GM13976 (cell line): ENCODE measurements at regions not wholly inside any gene's neighbourhood (a gene's known extent, or its start where the extent isn't known, plus 50 kb on each side); places are given as distances from the start of the nearest gene placed in this dataset.

ENCODE experiments used
- DNase-seq: peaks from one replicate; pipeline ENCODE4 v3.0.0; 2012; ENCODE audit warnings: low spot score
- CTCF ChIP-seq: IDR thresholded peaks from 2 replicates; pipeline ENCODE4 v1.5.1; 2012; ENCODE audit warnings: borderline replicate concordance, mild to moderate bottlenecking; ENCODE audit not compliant: insufficient read depth; ENCODE audit errors: extremely low read depth, missing control alignments, control extremely low read depth
- in situ Hi-C: fragments of 300-500 bp; cut with MboI; formaldehyde crosslinking; loops from one replicate; pipeline ENCODE4 v1.12.0; 2022; ENCODE audit warnings: low sequenced_read_pairs, mixed read lengths, inconsistent platforms; ENCODE audit not compliant: unreplicated experiment

GRCh38 chr15:29433050-29433318 lies 163.4 kb upstream of the NSMCE3 start:
- no peak for TF ChIP-seq CTCF
- DNase-seq: no peak
- in situ Hi-C loops: no loop called here

- in situ Hi-C loops: no loop called here
- no peak for TF ChIP-seq CTCF
- DNase-seq: no peak
Observed at GRCh38 chr15:29432191-29433049, 162.8 kb upstream of the NSMCE3 start.

GRCh38 chr15:29430831-29431230 lies 161.2 kb upstream of the NSMCE3 start:
- no peak for TF ChIP-seq CTCF
- no peak for DNase-seq
- in situ Hi-C loops: no loop called here

GRCh38 chr15:29430124-29430523 lies 160.5 kb upstream of the NSMCE3 start:
- no peak for TF ChIP-seq CTCF
- in situ Hi-C loops: no loop called here
- DNase-seq: no peak

GRCh38 chr15:29429584-29429983 lies 160.0 kb upstream of the NSMCE3 start:
- TF ChIP-seq CTCF: no peak
- in situ Hi-C loops: no loop called here
- no peak for DNase-seq

GRCh38 chr15:29428925-29429573 lies 159.4 kb upstream of the NSMCE3 start:
- in situ Hi-C loops: no loop called here
- DNase-seq: no peak
- TF ChIP-seq CTCF: no peak

- DNase-seq: no peak
- in situ Hi-C loops: no loop called here
- TF ChIP-seq CTCF: no peak
Observed at GRCh38 chr15:29425864-29426263, 156.2 kb upstream of the NSMCE3 start.
